ENCODE measurements at regions not wholly inside any gene's neighbourhood (a gene's known extent, or its start where the extent isn't known, plus 50 kb on each side); places are given as distances from the start of the nearest gene placed in this dataset.

- TF ChIP-seq POLR2A (IDR thresholded peaks at IDR 0.05; ENCODE audit: low read length) (no peak), GATA1 (IDR thresholded peaks at IDR 0.05; ENCODE audit: low read depth, low read length) (no peak)
Observed at GRCh38 chr13:65535370-65535769, 1694.8 kb downstream of the PCDH9 start.
